Fibroblast of mammary gland (primary cell): ENCODE measurements at regions not wholly inside any gene's neighbourhood (a gene's known extent, or its start where the extent isn't known, plus 50 kb on each side); places are given as distances from the start of the nearest gene placed in this dataset.

ENCODE experiments used
- DNase-seq: peaks from one replicate; pipeline ENCODE4 v3.0.0-alpha.2; 2010; ENCODE audit warnings: low read depth
- H3K4me3 ChIP-seq: 2 replicates; pipeline ENCODE4 v1.5.1; 2011; ENCODE audit warnings: low read depth, mild to moderate bottlenecking, low read length, moderate library complexity; ENCODE audit not compliant: control insufficient read depth
- TF ChIP-seq, protein P1 (sequence below): conservative IDR thresholded peaks from 2 replicates; pipeline ENCODE4 v1.5.1; 2011; ENCODE audit warnings: low read depth, low read length, inconsistent platforms; ENCODE audit not compliant: control insufficient read depth, insufficient read depth

GRCh38 chr2:128838244-128838643 is 519.6 kb upstream of the HS6ST1 start:
- TF ChIP-seq, protein P1, sequence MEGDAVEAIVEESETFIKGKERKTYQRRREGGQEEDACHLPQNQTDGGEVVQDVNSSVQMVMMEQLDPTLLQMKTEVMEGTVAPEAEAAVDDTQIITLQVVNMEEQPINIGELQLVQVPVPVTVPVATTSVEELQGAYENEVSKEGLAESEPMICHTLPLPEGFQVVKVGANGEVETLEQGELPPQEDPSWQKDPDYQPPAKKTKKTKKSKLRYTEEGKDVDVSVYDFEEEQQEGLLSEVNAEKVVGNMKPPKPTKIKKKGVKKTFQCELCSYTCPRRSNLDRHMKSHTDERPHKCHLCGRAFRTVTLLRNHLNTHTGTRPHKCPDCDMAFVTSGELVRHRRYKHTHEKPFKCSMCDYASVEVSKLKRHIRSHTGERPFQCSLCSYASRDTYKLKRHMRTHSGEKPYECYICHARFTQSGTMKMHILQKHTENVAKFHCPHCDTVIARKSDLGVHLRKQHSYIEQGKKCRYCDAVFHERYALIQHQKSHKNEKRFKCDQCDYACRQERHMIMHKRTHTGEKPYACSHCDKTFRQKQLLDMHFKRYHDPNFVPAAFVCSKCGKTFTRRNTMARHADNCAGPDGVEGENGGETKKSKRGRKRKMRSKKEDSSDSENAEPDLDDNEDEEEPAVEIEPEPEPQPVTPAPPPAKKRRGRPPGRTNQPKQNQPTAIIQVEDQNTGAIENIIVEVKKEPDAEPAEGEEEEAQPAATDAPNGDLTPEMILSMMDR, result no peak
- DNase-seq, result no peak
- H3K4me3 ChIP-seq, result no peak overlapping the region

DNA sequence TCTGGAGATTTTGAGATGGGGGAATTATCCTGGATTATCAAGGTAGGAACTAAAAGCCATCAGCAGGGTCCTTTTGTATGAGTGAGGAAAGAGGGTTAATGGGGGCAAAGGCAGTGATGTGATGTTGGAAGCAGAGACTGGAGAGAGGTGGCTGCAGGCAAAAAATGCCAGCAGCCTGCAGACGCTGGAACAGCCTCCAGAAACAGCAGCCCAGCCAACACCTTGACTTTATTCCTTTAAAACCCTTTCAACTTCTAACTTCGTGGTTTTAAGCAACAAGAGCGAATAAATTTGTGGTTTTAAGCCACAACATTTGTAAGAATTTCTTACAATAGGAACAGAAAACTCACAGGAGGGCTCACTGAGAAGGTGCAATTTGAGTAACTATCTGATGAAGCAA is 523.1 kb upstream of the HS6ST1 start:
- no peak for DNase-seq
- TF ChIP-seq, protein P1, result no peak
- H3K4me3 ChIP-seq, result no peak overlapping the region

DNA sequence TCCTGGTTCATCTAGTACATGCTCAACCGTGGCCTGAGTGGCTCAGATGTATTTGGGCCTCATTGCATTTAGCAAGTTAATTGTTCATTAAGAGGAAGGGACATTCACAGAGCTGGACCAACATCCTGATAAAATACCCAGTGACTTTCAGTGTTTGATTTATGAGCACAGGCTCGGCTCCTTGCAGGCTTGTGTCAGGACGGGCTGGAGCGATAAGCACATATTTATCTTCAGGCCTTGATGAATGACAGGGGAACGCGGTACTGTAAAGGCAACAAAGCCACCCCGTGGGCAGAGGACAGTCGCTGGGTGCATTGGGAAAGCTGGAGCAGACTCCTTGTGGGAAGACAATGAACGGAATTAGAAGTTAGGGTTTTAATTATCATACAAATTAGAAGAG is 548.6 kb upstream of the HS6ST1 start:
- no peak for DNase-seq
- no peak overlapping the region for H3K4me3 ChIP-seq
- TF ChIP-seq, protein P1, result no peak

- TF ChIP-seq, protein P1, result no peak
- DNase-seq, result no peak
- H3K4me3 ChIP-seq, result no peak overlapping the region
Observed at GRCh38 chr2:128867936-128868636, 549.4 kb upstream of the HS6ST1 start.

DNA sequence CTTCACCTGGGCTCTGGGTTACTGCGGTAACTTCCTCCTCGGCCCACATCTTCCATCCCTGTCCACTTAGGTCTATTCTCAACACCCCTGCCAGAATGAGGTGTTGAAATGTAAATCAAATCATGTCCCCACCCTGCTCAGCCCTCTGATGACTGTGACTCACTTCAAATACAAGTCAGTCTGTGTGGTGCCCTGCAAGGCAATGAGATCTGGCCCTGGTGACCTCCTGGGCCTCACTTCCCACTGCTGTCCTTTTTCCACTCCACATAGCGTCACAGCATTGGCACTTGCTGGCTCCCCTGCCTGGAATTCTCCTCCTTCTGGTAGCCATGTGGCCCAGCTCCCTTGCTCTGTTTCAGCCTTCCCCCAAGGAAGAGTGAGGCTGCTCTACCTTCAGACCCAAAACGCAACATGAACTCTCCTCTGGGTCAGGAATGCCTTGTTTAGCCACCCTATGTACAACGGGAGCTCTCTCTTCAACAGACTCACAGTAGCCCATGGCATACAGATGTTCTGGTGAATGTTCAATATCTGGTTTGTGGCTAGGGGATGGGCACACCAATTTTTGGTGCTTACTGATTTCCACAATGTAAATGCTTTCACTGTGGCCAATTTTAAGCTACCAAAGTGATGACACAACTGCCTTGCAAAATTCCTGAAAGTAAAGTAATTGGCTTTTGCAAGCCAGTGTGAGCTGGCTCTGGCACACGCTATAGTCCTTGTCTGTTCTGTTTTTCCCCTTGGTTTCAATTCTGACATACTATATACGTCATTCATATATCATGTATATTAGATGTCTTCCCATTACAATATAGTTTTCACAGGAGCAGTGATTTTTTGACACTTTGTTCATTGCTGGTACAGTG is 550.3 kb upstream of the HS6ST1 start:
- no peak overlapping the region for H3K4me3 ChIP-seq
- TF ChIP-seq, protein P1, result no peak
- peak; percentile 41 for DNase-seq

DNA sequence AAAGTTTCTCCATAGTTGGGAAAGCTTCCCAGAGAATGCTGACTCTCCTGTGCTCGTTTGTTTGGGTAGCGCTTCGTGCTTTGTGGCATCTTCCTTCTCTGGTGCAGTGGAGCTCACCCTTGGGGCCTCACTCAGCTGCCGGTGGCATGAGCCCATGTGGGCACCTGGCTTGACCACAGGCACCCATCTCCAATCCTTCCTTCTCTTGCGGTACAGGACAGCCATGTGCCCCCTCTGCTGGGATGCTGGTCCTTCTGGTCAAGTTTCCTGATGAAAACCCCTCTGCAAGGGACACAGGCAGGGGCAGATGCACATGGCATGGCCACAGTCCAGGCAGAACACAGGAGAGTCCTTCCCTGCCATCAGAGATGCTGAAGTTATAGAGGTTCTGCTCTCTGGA is 555.9 kb upstream of the HS6ST1 start:
- DNase-seq, result no peak
- H3K4me3 ChIP-seq, result no peak overlapping the region
- TF ChIP-seq, protein P1, result no peak
